Thoracic aorta (tissue), 2 donors: ENCODE measurements at regions not wholly inside any gene's neighbourhood (a gene's known extent, or its start where the extent isn't known, plus 50 kb on each side); places are given as distances from the start of the nearest gene placed in this dataset.

ENCODE experiments used
- ATAC-seq: fragments of 150-250 bp; one replicate; pipeline ENCODE4 v1.8.0; 2017; ENCODE audit warnings: low read depth; ENCODE audit not compliant: insufficient number of reproducible peaks, low FRiP score
- DNase-seq: peaks from one replicate; pipeline ENCODE4 v3.0.0-alpha.2; 2020; ENCODE audit warnings: low spot score
- H3K27ac ChIP-seq, 2 donors: fragments of 200-600 bp; sonication (generic); 1 replicate in 1 of 2; 2 replicates in 1 of 2; pipeline ENCODE4 v1.5.1; 2016; ENCODE audit warnings: mild to moderate bottlenecking in 2 of 2, moderate library complexity in 2 of 2
- H3K27me3 ChIP-seq: fragments of 200-600 bp; sonication (generic); replicated peaks from 2 replicates; pipeline ENCODE4 v1.6.0; 2016; ENCODE audit warnings: mild to moderate bottlenecking; ENCODE audit not compliant: insufficient read depth
- H3K36me3 ChIP-seq: fragments of 200-600 bp; sonication (generic); one replicate; pipeline ENCODE4 v1.5.1; 2016
- H3K4me1 ChIP-seq, 2 donors: fragments of 200-600 bp; sonication (generic); 1 replicate in 1 of 2; 2 replicates in 1 of 2; pipeline versions ENCODE4 v1.5.1 to v1.6.0; 2016; ENCODE audit warnings: low read depth in 2 of 2, mild to moderate bottlenecking in 1 of 2; ENCODE audit not compliant: control insufficient read depth in 1 of 2
- H3K4me3 ChIP-seq: fragments of 200-600 bp; sonication (generic); 2 replicates; pipeline ENCODE4 v1.5.1; 2016; ENCODE audit warnings: mild to moderate bottlenecking
- H3K9me3 ChIP-seq: fragments of 200-600 bp; sonication (generic); 2 replicates; pipeline ENCODE4 v1.5.1; 2016
- TF ChIP-seq, protein P1 (sequence below): fragments of 200-600 bp; sonication (generic); IDR thresholded peaks from one replicate; pipeline ENCODE4 v1.5.1; 2019; ENCODE audit warnings: antibody characterized with exemption

DNA sequence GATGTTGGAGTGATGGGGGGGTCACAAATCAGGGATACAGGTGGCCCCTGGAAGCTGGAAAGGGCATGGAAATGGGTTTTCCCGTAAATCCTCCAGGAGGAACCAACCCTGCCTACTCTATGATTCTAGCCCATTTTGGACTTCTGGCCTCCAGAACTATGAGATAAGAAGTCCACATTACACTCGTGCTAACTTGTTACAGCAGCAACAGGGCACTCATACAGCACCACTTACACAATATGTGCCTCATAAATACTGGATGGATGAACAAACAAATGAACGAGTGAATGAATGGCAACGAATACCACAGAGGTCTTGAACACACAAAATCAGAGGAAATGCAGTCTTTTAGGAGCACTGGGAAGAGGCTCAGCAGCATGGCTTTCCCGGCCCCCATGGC, 531.3 kb downstream of the NPHP4 start:
- Histone ChIP-seq H3K4me1 (no peaks in the 10 kb centered on the region), H3K36me3 (no peaks in the 10 kb centered on the region), H3K4me3 (no peak overlapping the region), H3K9me3 (no peaks in the 10 kb centered on the region), H3K27ac (no peak overlapping the region), H3K27me3 (no peaks in the 10 kb centered on the region)
- DNase-seq (no peak), ATAC-seq (no peak)
- TF ChIP-seq, protein P1, sequence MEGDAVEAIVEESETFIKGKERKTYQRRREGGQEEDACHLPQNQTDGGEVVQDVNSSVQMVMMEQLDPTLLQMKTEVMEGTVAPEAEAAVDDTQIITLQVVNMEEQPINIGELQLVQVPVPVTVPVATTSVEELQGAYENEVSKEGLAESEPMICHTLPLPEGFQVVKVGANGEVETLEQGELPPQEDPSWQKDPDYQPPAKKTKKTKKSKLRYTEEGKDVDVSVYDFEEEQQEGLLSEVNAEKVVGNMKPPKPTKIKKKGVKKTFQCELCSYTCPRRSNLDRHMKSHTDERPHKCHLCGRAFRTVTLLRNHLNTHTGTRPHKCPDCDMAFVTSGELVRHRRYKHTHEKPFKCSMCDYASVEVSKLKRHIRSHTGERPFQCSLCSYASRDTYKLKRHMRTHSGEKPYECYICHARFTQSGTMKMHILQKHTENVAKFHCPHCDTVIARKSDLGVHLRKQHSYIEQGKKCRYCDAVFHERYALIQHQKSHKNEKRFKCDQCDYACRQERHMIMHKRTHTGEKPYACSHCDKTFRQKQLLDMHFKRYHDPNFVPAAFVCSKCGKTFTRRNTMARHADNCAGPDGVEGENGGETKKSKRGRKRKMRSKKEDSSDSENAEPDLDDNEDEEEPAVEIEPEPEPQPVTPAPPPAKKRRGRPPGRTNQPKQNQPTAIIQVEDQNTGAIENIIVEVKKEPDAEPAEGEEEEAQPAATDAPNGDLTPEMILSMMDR: no peak

DNA sequence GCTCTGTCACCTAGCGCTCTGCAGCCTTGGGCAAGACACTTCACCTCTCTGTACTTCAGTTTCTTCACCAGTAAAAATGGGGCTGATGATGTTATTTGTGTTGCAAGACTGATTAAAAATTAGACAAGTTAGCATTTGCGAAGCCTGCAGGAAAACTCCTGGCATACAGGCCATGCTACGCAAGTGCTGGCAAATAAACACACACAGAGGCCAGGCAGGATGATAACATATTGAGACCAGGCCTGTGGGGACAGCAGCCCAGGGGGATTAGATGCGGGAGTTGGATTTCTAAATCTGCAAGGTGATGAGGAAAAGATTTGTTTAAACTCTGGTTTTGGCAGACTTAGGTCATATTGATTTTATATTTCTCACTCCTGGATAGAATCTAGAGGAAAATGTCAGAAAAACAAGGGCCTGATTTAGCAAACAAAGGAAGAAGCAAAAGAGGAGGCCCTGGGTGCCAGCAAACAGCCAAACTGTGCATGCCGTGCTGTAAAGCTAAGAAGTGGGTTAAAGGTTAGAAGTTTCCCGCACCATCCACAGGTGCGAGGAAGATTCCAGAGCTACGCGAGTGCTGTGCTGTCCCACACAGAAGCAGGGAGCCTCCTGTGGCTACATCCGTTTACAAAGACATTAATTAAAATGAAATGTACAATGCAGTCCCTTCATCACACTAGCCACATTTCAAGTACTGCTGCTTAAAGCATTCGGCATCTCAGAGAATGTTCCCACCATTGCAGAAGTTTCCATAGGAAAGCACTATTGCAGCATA, 532.2 kb downstream of the NPHP4 start:
- ATAC-seq (no peak), DNase-seq (no peak)
- Histone ChIP-seq H3K9me3 (no peaks in the 10 kb centered on the region), H3K4me1 (no peaks in the 10 kb centered on the region), H3K27me3 (no peaks in the 10 kb centered on the region), H3K27ac (no peak overlapping the region), H3K4me3 (no peak overlapping the region), H3K36me3 (no peaks in the 10 kb centered on the region)
- TF ChIP-seq, protein P1: no peak

GRCh38 chr1:5458248-5458647, 534.0 kb downstream of the NPHP4 start:
- Histone ChIP-seq H3K4me1 (no peaks in the 10 kb centered on the region), H3K9me3 (no peaks in the 10 kb centered on the region), H3K27ac (no peak overlapping the region), H3K4me3 (no peak overlapping the region), H3K27me3 (no peaks in the 10 kb centered on the region), H3K36me3 (no peaks in the 10 kb centered on the region)
- ATAC-seq (no peak), DNase-seq (no peak)
- TF ChIP-seq, protein P1: no peak

- TF ChIP-seq, protein P1: no peak
- no peaks in the 10 kb centered on the region for H3K4me1 ChIP-seq
- H3K36me3 ChIP-seq: no peaks in the 10 kb centered on the region
- H3K27ac ChIP-seq: no peak overlapping the region
- H3K4me3 ChIP-seq: no peak overlapping the region
- DNase-seq (no peak), ATAC-seq (no peak)
- no peaks in the 10 kb centered on the region for H3K27me3 ChIP-seq
- no peaks in the 10 kb centered on the region for H3K9me3 ChIP-seq
These were observed 536.0 kb downstream of the NPHP4 start for GRCh38 chr1:5456090-5456811.

- Histone ChIP-seq H3K27me3 (no peaks in the 10 kb centered on the region), H3K4me1 (no peaks in the 10 kb centered on the region), H3K36me3 (no peaks in the 10 kb centered on the region), H3K27ac (no peak overlapping the region), H3K4me3 (no peak overlapping the region), H3K9me3 (no peaks in the 10 kb centered on the region)
- DNase-seq: no peak
- no peak for ATAC-seq
- TF ChIP-seq, protein P1: no peak
These were observed 536.6 kb downstream of the NPHP4 start for GRCh38 chr1:5455651-5456050.
